ENCODE measurements at regions not wholly inside any gene's neighbourhood (a gene's known extent, or its start where the extent isn't known, plus 50 kb on each side); places are given as distances from the start of the nearest gene placed in this dataset.

DNA sequence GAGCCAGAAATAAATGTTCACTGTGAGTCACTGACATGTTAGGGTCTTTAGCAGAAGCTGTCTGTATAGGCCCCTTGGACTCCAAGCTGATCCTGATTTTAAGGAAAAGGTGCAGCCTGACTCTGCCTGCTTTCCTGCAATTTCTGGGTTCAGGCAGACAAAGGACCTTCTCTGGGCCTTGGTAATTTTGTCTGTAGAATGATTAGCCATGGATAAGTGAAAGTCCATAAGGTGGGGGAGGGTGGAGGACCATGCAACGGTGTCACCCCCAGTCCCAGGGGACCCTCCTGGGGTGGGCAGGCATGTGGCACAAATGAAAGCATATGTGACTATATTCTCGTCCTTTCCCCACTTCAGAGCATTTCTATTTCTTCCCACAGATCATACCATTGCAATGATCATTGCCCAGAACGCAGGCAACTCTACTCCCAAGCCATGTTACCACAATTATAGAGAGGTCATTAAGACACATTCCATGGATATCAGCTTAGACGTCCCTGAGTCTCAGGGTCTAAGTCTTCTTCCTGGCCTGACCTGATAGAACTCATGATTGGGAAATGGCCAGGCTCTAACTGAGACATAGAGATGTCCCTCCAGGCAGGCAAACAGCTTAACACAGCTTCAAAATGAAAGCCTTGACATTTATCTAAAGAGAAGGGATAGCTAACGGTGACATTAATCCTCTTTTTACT is 157.9 kb upstream of the ALDH1B1 start:
- no peak for TF ChIP-seq EZH2 (IDR thresholded peaks at IDR 0.05)
- TF ChIP-seq POLR2AphosphoS5 (IDR thresholded peaks at IDR 0.05; ENCODE audit: borderline replicate concordance, low read depth, low read length) = no peak
- TF ChIP-seq FOXP2 (optimal IDR thresholded peaks at IDR 0.05; ENCODE audit: control extremely low read depth, extremely low read length, insufficient read depth) = no peak

Measured in SK-N-MC (cell line).